GM12891 (cell line): ENCODE measurements at regions not wholly inside any gene's neighbourhood (a gene's known extent, or its start where the extent isn't known, plus 50 kb on each side); places are given as distances from the start of the nearest gene placed in this dataset.

Source experiments
- POLR2A ChIP-seq: IDR thresholded peaks from 2 replicates; pipeline ENCODE4 v1.6.1; 2011; ENCODE audit warnings: low read depth, low read length, control low read depth
- POLR2AphosphoS5 ChIP-seq: IDR thresholded peaks from 2 replicates; pipeline ENCODE4 v1.6.1; 2011; ENCODE audit warnings: low read depth, low read length, control low read depth
- TAF1 ChIP-seq: IDR thresholded peaks from 2 replicates; pipeline ENCODE4 v1.6.1; 2011; ENCODE audit warnings: low read depth, low read length, control low read depth

- TF ChIP-seq POLR2A (no peak), TAF1 (no peak), POLR2AphosphoS5 (no peak)
These were observed 100.4 kb downstream of the LSM3 start for GRCh38 chr3:14278799-14279625.
